Suppressor macrophage (primary cell): ENCODE measurements at regions not wholly inside any gene's neighbourhood (a gene's known extent, or its start where the extent isn't known, plus 50 kb on each side); places are given as distances from the start of the nearest gene placed in this dataset.
"Not testable (repeated sequence)": the region's sequence is repeated elsewhere in the genome, so short reads cannot be mapped to it uniquely, and the experiment has no call there.

Experiments
- DNase-seq, 4 experiments: peaks; one replicate each; pipeline ENCODE4 v3.0.0-alpha.2; 2020 to 2022

- no peak for DNase-seq
These were observed 565.4 kb upstream of the NRP1 start for GRCh38 chr10:33899578-33900531.

- DNase-seq, result no peak
These were observed 562.9 kb upstream of the NRP1 start for GRCh38 chr10:33897291-33897752.

GRCh38 chr10:33893506-33893905 is 559.0 kb upstream of the NRP1 start:
- DNase-seq, result no peak

- DNase-seq, result no peak
These were observed 554.9 kb upstream of the NRP1 start for GRCh38 chr10:33889371-33889770.

- DNase-seq, result no peak
These were observed 552.7 kb upstream of the NRP1 start for GRCh38 chr10:33887188-33887587.

GRCh38 chr10:33886299-33886698 is 551.8 kb upstream of the NRP1 start:
- peak in 1 of 4 experiments; percentile 7 for DNase-seq

- no peak for DNase-seq
These were observed 550.1 kb upstream of the NRP1 start for GRCh38 chr10:33884604-33885003.

GRCh38 chr10:33883881-33884280 is 549.4 kb upstream of the NRP1 start:
- no peak for DNase-seq

GRCh38 chr10:33882996-33883395 is 548.5 kb upstream of the NRP1 start:
- DNase-seq, result no peak

GRCh38 chr10:33880291-33880690 is 545.8 kb upstream of the NRP1 start:
- DNase-seq, result no peak

GRCh38 chr10:33878238-33878786 is 543.8 kb upstream of the NRP1 start:
- DNase-seq, result no peak

GRCh38 chr10:33876584-33877400 is 542.3 kb upstream of the NRP1 start:
- DNase-seq, result peak; percentile 53 to 82 (median 66)

GRCh38 chr10:33875924-33876583 is 541.6 kb upstream of the NRP1 start:
- DNase-seq, result no peak

- peak in 1 of 4 experiments; percentile 9 for DNase-seq
These were observed 536.8 kb upstream of the NRP1 start for GRCh38 chr10:33871061-33871956.

GRCh38 chr10:33869481-33869880 is 535.0 kb upstream of the NRP1 start:
- DNase-seq, result no peak

GRCh38 chr10:33869028-33869427 is 534.6 kb upstream of the NRP1 start:
- DNase-seq, result no peak

GRCh38 chr10:33867199-33867789 is 532.8 kb upstream of the NRP1 start:
- DNase-seq, result not testable (repeated sequence)

- no peak for DNase-seq
These were observed 528.9 kb upstream of the NRP1 start for GRCh38 chr10:33863352-33863751.

GRCh38 chr10:33862536-33863105 is 528.2 kb upstream of the NRP1 start:
- DNase-seq, result no peak

- no peak for DNase-seq
These were observed 527.4 kb upstream of the NRP1 start for GRCh38 chr10:33861833-33862232.
